ENCODE measurements at regions not wholly inside any gene's neighbourhood (a gene's known extent, or its start where the extent isn't known, plus 50 kb on each side); places are given as distances from the start of the nearest gene placed in this dataset.

DNA sequence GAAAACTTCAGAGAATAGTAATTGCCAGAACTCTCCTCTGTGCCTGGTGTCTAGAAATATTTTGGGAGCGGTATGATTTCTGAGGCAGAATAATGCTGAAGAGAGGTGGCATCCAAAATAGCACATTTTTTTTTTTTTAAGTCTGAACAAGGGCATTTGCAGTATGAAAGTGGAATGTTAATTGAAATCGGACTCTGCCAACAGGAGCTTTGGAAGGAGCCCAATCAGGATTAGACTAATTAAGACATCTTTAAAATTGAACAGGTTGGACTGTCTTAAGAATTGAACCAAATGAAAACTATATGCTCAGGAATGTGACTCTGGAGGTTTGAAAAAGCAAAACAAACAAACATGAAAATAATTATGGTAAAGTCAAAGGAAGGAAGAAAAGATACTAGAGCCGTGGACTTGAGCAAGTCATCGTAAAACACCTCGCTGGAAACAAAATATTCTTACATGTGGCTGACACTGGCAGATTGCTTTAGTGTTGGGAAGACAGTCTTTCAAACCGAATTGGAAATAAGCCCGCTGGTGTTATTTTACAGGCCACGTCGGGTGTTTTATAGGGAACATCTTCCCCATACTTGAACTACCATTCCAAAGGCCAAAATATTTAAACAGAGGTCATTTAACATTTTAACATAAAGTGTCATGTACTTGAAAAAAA is 436.3 kb downstream of the VRK1 start:
- TF ChIP-seq TAF1 (IDR thresholded peaks at IDR 0.05; ENCODE audit: low read depth) (no peak), EGR1 (IDR thresholded peaks at IDR 0.05) (no peak), CREB1 (IDR thresholded peaks at IDR 0.05; ENCODE audit: low read depth) (no peak), TEAD4 (IDR thresholded peaks at IDR 0.05) (no peak), MAX (IDR thresholded peaks at IDR 0.05) (no peak), REST (IDR thresholded peaks at IDR 0.05; ENCODE audit: low read depth) (no peak), TCF12 (IDR thresholded peaks at IDR 0.05; ENCODE audit: low read depth) (no peak), NFIC (IDR thresholded peaks at IDR 0.05) (no peak), EP300 (IDR thresholded peaks at IDR 0.05; ENCODE audit: borderline replicate concordance) (no peak), ZBTB7A (IDR thresholded peaks at IDR 0.05; ENCODE audit: low read depth) (no peak), CEBPB (IDR thresholded peaks at IDR 0.05) (no peak), YY1 (IDR thresholded peaks at IDR 0.05; ENCODE audit: low read depth) (no peak), RAD21 (IDR thresholded peaks at IDR 0.05; ENCODE audit: low read depth) (no peak), FOXM1 (IDR thresholded peaks at IDR 0.05; ENCODE audit: borderline replicate concordance, low read depth) (no peak)
- TF ChIP-seq, protein P1, sequence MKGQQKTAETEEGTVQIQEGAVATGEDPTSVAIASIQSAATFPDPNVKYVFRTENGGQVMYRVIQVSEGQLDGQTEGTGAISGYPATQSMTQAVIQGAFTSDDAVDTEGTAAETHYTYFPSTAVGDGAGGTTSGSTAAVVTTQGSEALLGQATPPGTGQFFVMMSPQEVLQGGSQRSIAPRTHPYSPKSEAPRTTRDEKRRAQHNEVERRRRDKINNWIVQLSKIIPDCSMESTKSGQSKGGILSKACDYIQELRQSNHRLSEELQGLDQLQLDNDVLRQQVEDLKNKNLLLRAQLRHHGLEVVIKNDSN (IDR thresholded peaks at IDR 0.05), result no peak

GRCh38 chr14:97246648-97247047 is 449.5 kb downstream of the VRK1 start:
- no peak for TF ChIP-seq TEAD4 (IDR thresholded peaks at IDR 0.05)
- TF ChIP-seq MAX (IDR thresholded peaks at IDR 0.05), result no peak
- no peak for TF ChIP-seq EP300 (IDR thresholded peaks at IDR 0.05; ENCODE audit: borderline replicate concordance)
- TF ChIP-seq REST (IDR thresholded peaks at IDR 0.05; ENCODE audit: low read depth), result no peak
- TF ChIP-seq EGR1 (IDR thresholded peaks at IDR 0.05), result no peak
- no peak for TF ChIP-seq YY1 (IDR thresholded peaks at IDR 0.05; ENCODE audit: low read depth)
- TF ChIP-seq TAF1 (IDR thresholded peaks at IDR 0.05; ENCODE audit: low read depth), result no peak
- TF ChIP-seq RAD21 (IDR thresholded peaks at IDR 0.05; ENCODE audit: low read depth), result no peak
- TF ChIP-seq NFIC (IDR thresholded peaks at IDR 0.05), result no peak
- TF ChIP-seq TCF12 (IDR thresholded peaks at IDR 0.05; ENCODE audit: low read depth), result no peak
- TF ChIP-seq, protein P1 (IDR thresholded peaks at IDR 0.05), result no peak
- no peak for TF ChIP-seq ZBTB7A (IDR thresholded peaks at IDR 0.05; ENCODE audit: low read depth)
- TF ChIP-seq FOXM1 (IDR thresholded peaks at IDR 0.05; ENCODE audit: borderline replicate concordance, low read depth), result no peak
- TF ChIP-seq CREB1 (IDR thresholded peaks at IDR 0.05; ENCODE audit: low read depth), result no peak
- no peak for TF ChIP-seq CEBPB (IDR thresholded peaks at IDR 0.05)

DNA sequence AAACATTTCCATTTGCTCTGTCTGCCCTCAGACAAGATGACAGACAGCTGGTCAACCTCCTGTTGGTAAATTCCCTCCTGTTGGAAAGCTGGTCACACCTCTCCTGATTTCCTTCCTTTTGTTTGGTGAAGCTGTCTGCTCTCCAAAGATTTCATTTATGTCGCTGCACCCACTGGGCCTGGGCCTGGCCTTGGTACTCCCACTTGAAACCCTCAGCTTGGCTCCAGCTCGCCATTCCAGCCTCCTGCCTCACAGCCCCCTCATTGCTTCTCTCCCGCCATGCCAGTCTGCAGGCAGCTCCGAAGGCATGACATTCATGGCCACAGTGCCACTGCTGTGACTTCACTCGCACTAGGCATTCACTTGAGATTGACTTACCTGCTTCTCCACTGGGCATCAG is 451.8 kb downstream of the VRK1 start:
- no peak for TF ChIP-seq YY1 (IDR thresholded peaks at IDR 0.05; ENCODE audit: low read depth)
- TF ChIP-seq CREB1 (IDR thresholded peaks at IDR 0.05; ENCODE audit: low read depth), result no peak
- TF ChIP-seq FOXM1 (IDR thresholded peaks at IDR 0.05; ENCODE audit: borderline replicate concordance, low read depth), result no peak
- TF ChIP-seq MAX (IDR thresholded peaks at IDR 0.05), result no peak
- TF ChIP-seq REST (IDR thresholded peaks at IDR 0.05; ENCODE audit: low read depth), result no peak

- TF ChIP-seq RAD21 (IDR thresholded peaks at IDR 0.05; ENCODE audit: low read depth) (no peak), CREB1 (IDR thresholded peaks at IDR 0.05; ENCODE audit: low read depth) (no peak), YY1 (IDR thresholded peaks at IDR 0.05; ENCODE audit: low read depth) (no peak), EGR1 (IDR thresholded peaks at IDR 0.05) (no peak), EP300 (IDR thresholded peaks at IDR 0.05; ENCODE audit: borderline replicate concordance) (no peak), CEBPB (IDR thresholded peaks at IDR 0.05) (no peak), FOXM1 (IDR thresholded peaks at IDR 0.05; ENCODE audit: borderline replicate concordance, low read depth) (no peak), NFIC (IDR thresholded peaks at IDR 0.05) (no peak), REST (IDR thresholded peaks at IDR 0.05; ENCODE audit: low read depth) (no peak), TAF1 (IDR thresholded peaks at IDR 0.05; ENCODE audit: low read depth) (no peak), MAX (IDR thresholded peaks at IDR 0.05) (no peak), TCF12 (IDR thresholded peaks at IDR 0.05; ENCODE audit: low read depth) (no peak), TEAD4 (IDR thresholded peaks at IDR 0.05) (no peak), ZBTB7A (IDR thresholded peaks at IDR 0.05; ENCODE audit: low read depth) (no peak)
- TF ChIP-seq, protein P1 (IDR thresholded peaks at IDR 0.05), result no peak
These were observed 453.7 kb downstream of the VRK1 start for GRCh38 chr14:97250931-97251330.
